CD4-positive, alpha-beta T cell treated with Interferon gamma for 1 hour (primary cell): ENCODE measurements at regions not wholly inside any gene's neighbourhood (a gene's known extent, or its start where the extent isn't known, plus 50 kb on each side); places are given as distances from the start of the nearest gene placed in this dataset.
"Not testable (repeated sequence)": the region's sequence is repeated elsewhere in the genome, so short reads cannot be mapped to it uniquely, and the experiment has no call there.

Experiments
- DNase-seq: peaks from one replicate; pipeline ENCODE4 v3.0.0-alpha.2; 2020

DNA sequence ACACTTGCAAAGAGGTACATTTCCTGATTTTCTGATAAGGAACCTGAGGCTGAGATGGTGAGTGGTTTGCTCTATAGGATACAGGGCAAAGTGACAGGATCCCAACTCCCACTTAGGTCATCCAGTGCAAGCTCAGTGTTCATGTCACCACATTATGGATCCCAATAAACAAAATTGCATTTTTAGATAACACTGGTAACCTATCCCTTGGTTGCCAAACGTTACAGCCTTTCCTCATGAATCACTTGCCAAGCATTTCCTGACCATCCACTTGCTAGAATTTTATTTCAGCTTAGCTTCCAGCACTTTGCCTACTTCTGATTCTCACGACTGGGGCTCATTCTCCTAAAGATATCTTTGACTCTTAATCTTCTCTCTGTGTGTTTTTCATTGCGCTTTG is 131.4 kb upstream of the ODAD2 start:
- DNase-seq: no peak

DNA sequence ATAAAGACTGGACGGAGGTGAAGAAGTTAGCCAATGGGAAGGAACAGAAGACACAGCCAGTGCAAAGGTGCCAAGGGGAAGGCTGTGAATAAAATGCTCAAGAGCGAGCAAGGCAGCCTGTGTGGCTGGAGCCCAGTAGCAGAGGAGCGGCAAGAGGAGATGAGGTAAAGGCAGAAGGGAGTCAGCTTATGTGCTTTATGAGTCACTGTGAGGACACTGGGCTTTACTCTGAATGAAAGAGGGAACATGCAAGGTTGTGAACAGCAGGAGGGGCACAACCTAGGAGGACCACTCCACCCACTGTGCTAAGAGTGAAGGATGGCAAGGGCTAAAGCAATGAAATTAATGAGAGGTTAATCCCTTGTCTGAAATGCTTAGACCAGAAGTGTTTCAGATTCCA is 129.0 kb upstream of the ODAD2 start:
- DNase-seq: no peak

DNA sequence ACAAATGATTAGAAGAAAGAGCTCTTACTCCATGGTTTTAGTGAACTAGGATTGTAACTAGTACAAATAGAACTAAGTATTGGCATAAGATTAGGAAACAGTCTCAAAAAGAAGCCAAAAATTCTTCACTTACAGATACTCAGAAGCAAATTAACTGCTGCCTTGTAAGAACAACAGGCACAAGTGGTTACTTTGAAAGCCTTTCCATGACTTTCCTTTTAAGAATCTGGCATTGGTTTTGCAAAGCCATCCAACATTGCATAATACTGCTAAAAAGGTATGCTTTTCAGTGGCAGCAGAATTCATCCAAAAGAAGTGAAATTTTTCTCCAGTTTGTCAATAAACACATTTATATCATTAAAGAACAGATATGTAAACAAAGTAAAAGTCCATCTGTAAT is 126.8 kb upstream of the ODAD2 start:
- no peak for DNase-seq

DNA sequence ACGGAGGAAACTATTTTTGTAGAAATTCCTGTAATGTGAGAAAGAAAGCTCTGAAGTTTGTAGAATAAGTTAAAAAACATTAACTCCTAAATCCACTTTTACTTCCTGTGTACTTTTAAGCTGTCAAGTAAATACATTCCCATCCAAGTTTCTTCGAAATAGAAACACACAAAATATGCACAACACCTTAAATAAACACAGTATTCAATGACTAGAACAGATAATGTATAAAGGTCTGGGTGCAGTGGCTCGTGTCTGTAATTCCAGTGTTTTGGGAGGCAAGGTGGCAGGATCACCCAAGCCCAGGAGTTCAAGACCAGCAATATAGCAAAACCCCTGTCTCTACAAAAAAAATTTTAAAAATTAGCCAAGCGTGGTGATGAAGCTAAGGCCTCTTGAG is 121.9 kb upstream of the ODAD2 start:
- no peak for DNase-seq

DNA sequence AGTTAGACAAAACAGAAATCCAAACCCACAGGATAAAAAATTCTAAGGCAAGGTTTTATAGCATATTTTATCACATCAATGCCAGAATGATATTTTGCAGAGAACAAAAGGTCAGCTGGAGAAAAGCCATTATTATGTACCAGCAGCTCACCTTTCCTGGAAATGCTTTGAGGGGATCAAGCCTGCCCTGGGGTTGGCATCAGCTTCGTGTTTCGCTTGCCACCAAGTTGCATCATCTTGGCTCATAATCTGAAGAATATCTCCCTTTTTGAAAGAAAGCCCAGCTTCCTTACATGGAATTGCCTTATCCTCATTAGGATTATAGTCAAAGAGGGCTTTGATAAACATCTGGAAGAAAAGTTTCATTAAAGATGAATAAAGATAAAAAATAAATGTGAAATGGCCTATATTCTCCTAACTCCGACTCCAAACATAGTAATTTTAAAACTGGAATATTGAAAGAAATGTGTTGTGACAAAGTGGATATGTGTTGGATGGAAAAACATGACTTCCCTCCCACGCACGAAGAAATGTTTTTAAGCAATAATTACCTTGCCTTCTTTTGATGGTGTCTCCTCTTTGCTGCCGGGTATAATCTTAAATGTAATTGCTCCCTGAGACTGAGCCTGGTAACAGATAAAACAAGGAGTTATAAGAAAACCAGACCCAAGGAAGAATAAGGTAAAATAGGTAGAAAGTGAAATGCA is 121.3 kb upstream of the ODAD2 start:
- DNase-seq: no peak

DNA sequence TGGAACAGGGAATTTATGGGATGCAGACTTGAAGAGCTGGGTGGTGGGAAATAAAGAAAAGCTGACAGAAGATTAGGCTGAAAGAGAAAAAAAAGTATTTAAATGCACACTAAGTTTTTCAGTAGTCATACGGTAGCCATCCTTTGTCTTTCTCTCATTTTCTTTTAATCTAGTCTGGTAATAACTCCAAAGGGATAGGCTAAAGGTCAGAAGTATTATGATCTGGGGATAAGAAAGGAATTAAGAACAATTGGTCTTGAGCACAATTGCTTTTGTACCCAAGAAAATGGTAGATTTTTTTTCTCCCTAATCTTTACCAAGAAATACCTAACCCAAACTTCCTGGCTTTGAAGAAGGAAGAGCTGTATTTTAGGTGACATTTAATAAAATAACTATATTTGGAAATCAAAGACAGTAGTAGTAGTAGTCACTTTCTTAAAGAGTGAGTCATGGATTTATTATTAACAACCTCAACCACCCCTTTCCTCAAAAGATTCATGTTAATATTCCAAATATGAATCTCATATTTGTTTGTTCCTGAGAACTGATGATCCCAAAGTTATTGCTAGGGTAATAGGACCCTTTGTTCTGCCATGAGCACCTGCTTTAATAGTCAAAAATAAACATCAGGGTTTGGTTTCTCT is 120.2 kb upstream of the ODAD2 start:
- no peak for DNase-seq

DNA sequence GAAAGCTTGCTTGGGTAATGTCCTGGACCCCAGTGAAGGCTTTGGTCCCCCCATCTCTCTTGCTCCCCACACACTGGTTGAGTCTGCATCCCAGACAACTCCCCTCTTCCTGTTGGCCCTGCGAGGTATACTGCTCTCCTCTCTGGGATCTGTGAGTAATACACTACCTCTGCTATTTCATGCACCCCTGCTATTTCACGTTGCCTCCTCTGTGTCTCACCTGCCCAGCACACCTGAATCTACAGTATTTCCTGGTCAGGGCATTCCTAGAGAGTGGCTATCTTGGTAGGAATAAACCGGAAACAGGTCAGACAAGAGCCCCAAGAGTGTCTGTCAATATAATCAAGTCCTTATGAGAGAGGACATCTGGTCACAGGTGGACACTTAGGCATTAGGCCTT is 114.3 kb upstream of the ODAD2 start:
- no peak for DNase-seq

DNA sequence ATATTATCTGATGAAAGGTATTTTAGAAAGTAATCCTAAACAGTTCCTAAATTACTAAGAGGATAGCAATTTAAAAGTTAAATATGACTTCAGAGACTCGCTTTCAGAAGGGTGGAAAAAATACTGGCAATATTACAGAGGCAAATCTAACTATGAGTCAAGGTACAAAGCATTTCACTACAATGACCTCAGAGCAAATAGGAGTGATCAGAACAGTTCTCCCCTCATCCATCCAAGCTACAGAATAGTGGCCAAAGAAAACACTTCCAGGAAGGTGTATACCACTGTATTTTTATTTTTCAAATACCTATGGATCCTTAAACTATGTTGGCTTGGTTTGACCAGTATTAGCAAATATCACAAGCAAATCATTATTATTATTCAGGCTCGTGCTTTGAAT is 112.8 kb upstream of the ODAD2 start:
- no peak for DNase-seq

DNA sequence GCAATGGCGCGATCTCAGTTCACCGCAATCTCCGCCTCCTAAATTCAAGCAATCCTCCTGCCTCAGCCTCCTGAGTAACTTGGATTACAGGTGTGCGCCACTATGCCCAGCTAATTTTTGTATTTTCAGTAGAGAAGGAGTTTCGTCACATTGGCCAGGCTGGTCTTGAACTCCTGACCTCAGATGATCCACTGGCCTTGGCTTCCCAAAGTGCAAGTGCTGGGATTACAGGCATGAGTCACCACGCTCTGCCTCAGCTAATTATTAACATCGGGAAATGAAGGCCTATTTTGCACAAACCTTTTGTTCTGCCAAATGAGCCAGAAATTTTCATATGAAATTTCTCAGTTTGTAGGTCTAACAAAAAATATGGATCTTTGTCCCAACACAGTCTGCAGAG is 106.7 kb upstream of the ODAD2 start:
- no peak for DNase-seq

DNA sequence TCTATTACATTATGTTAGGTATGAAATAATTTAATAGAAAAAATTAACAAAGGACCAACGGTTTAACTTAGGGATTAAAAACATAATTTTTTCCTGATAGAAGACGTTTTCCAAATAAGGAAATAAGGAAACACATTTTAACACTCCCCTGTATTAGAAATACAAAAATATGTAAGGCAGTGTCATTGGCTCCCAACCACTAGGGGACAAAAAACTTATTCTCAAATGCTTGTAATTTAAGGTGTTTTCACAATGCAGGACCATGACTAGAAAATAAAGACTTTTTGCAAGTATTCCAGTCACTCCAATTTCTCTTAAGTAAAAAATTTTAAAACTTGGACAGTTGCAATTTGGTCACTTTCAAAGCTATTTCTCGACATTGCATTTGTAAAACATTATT is 98.8 kb upstream of the ODAD2 start:
- no peak for DNase-seq

DNA sequence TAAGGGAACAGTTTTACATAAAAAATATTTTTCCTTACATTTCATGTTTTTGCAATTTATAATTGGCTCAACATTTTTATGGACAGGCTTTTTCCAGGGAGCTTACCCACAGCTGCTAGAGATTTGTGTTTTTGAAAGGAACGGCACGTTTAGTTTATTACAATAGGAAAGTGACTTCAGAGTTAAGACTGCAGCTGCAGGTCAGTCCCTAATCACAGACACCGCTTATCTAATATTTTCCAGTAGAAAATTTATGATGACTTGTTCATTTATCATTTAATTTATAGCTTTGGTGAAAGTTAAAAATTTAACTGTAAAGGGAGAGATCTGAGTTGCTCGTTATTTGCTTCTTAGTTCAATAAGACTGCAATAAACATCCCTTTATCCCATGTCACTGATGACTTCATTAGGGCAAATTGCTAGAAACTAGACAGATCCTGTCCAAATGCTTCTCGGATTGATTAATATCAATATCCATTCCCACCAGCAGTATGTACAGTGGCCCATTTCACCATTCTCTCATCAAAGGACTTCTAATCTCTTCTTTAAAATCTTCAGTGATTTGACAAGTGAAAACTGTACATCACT is 97.0 kb upstream of the ODAD2 start:
- DNase-seq: no peak

DNA sequence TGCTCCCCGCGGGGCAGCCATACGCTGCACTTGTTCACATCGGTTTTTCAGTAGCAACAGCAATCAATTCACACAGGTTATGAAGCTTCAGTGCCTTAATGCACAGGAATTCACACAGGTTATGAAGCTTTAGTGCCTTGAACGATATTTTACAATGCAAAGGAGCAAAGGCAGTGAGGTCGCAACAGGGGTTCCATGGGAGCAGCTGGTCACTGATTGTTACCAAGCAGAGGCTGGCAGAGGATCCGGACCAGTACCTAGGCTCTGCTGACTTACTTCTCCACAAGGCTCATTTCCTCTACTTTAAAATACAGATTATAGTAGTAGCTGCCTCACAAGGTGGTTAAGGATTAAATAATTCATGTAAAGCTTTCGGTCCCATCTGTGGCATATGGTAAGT is 95.2 kb upstream of the ODAD2 start:
- DNase-seq: no peak

DNA sequence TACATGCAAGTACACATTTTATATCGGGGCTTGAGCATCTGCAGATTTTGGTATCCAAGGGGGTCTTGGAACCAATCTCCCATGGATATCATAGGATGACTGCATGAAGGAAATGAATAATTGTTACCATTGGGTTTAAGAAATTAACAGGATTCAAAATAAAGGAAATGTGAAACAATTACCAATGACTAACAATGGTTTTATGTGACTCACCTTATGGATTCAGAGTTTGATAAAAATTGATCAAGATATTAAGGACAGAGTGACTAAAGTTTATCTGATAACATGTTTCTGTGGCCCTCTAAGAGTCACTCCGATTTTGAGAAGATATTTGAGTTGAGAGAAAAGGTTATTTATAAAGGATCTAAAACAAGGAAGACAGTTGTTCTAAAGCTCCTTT is 93.0 kb upstream of the ODAD2 start:
- no peak for DNase-seq

DNA sequence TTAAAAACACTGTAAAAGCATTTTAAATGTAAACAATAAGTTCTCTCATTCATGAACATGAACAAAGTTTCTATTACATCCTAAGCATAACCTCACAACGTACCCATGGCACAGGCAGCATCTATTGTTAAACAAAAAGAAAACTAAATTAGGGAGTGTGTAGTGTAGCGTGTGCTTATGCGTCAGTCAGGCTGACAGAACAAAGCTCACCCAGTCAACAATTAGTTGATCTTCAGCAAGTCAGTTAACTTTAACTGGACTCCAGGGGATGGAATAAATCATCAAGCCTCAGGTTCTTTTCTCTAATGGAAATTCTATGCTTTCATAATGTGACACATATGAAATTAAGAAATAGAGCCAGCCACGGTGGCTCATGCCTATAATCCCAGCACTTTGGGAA is 91.6 kb upstream of the ODAD2 start:
- no peak for DNase-seq

DNA sequence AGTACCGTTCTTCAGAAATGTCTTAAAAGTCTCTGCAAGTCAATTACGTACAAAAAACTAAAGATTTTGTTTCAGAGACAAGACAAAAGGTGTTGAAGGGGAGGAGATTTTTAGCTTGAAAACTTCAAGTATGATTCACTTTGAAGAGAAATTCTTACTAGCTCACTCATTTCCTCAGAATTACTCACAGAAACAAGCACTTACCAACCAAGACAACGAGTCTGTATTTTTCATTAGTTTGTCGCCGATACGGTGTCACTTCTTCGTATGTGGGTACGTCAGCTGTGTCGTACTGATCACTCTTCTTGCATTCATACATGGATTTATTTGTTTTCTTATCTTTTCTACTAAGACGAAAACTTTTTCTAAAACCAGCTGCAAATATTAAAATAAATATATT is 90.6 kb upstream of the ODAD2 start:
- no peak for DNase-seq

DNA sequence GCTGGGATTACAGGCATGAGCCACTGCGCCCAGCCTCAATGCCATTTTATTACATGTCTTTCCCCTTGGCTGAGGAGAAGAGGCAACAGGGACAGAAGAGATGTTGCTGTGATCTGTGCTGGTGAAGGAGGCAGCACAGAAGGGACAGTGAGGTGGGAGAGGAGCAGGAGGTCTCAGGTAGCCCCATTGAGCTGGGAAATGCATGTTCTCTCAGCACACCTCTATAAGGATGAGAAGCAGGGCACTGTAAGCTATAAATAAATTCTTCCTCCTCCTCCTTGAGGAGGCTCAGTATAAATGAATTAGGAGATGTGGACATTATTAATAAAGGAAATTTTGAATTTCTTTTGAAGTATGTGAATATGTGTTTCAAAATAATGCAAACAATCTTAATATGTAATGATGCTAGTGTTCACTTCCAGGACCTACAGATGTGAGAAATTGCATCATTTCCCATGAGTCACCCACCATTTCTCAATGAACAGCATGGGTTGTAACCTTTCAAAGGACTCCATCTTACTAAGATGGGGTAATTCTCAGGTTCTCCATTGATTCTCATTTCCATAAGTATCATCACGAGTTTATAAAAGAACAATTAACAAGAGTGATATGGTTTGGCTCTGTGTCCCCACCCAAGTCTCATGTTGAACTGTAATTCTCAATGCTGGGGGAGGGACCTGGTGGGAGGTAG is 88.9 kb upstream of the ODAD2 start:
- DNase-seq: no peak

DNA sequence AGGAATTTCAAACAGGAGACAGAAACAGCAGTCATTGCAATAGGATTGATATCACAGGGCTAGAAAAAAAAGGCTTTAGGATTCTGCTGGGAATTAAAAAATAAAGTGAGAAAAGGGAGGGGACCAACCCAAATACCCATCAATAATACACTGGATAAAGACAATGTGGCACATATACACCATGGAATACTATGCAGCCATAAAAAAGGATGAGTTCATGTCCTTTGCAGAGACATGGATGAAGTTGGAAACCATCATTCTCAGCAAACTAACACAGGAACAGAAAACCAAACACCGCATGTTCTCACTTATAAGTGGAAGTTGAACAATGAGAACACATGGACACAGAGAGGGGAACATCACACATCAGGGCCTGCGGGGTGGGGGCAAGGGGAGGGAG is 86.9 kb upstream of the ODAD2 start:
- DNase-seq: not testable (repeated sequence)

DNA sequence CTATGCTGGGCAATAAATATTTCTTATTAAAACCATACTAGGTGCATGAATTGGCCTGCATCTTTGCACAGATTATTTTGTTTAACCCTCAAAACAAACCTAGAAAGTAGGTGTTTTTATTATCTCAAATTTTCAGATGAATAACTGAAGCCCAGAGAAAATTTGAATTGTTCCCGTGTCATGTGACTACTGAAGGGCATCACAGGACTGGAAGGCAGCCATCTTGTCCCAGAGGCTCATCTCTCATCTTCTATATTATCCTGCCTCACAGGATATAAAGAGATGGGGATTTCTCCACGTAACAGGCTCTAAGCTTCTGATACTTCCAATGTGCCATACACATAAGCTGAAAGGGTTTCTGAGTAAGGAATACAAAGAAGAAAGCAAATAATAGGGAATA is 84.0 kb upstream of the ODAD2 start:
- DNase-seq: no peak

DNA sequence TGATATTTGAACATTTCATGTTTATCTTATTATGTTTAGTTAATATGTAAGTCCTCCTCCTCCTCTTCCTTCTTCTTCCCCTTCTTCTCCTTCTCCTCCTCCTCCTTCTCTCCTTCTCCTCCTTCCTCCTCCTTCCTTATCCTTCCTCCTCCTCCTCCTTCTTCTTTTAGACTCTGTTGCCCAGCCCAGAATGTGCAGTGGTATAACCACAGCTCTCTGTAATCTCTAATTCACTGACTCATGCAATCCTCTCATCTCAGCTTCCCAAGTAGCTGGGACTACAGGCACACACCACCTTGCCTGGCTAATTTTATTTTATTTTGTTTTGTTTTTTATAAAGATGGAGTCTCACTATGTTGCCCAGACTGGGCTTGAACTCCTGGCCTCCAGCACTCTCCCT is 83.4 kb upstream of the ODAD2 start:
- no peak for DNase-seq

DNA sequence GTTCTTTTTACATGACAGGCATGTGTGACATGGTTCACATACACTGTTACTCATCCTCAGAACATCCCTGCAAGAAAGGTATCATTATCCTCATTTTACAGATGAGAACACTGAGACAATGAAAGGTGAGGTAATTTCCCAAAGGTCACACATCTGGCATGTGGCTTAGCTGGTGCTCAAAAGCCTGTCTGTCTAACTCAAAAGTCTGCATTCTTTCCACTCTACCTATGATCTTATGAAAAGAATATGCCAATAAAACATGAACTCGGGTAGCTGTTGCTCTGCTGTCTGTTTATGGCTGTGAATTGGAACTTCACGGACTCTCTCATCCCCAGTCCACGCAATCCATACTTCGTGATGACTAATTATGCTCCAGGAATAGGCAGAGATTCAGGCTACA is 79.0 kb upstream of the ODAD2 start:
- DNase-seq: no peak

DNA sequence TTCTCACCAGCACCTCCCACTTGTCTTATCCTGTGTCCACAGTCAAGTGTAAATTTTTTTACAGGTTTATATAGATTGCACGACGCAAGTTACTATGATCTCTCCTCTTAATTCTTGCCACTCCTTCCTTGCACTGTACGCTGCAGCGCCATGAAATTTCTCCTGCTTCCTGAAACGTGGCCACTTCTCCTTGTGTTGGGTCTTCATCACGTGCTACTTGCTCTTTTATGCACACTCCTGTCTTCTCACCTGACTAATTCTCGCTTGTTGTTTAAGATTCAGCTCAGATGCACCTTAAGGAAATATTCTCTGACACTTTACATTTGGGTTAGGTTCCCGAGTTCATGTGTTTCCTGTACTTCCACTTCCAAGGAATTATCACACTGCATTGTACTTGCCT is 76.5 kb upstream of the ODAD2 start:
- no peak for DNase-seq

DNA sequence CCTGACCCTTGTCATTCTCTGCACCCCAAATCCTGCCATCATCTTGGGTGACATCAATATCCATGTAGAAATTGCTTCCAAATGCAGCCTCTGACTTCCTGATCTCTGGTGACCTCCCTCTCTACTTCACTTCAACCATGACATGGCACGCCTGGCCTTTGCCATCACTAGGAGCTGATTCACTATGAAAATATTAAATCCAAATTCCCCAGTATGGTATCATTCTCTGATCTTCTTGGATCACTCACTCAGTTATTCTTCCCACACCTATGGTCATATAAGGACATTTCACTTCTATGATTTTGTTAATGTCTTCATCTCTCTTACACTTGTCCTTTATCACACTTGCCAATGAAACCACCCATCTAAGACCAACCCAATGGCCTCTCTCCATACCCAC is 73.7 kb upstream of the ODAD2 start:
- no peak for DNase-seq

DNA sequence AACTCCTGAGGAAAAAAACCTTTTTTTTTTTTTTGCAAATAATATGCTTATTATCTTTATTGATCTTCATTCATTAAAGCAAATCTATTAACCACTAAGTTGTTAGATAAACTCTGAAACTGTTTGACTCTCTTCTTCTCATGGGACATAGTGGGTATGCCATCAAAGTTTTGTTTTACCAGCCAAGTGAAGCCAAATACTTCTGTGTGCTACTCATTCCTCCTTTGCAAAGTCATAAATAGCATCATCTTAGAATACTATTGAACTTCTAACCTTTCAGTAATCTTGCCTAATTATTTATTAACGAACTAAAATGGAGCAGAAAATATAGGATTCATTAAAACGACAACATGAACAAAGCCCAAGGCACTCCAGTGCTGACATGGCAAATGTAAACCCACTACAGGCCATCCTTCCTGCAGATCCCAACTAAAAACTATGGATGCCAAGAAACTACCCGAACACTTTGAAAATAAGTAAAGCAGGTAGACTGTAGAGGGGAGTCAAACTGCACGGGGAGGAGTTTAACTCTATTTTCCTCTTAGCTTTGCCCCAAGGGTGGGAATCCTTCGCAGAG is 61.2 kb upstream of the ODAD2 start:
- no peak for DNase-seq

DNA sequence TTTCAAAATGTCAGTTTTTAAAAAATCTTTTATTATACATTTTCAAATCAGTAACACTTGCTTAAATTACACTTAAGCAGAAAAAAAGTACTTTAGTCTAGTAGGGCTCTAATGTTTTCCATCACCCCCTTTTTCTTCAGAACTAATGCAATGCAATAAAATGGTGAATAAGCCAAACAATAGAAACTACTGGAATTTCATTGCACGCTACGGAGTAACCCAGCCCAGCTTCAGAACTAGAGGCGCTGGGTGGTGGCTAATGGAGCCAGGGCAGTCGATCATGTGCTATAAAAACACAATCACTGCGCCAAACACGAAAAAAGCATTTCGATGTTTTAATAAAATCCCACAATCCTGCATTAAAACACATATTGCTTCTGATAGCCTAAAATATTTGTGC is 59.9 kb upstream of the ODAD2 start:
- DNase-seq: no peak
